ENCODE measurements at regions not wholly inside any gene's neighbourhood (a gene's known extent, or its start where the extent isn't known, plus 50 kb on each side); places are given as distances from the start of the nearest gene placed in this dataset.

GRCh38 chr17:62160816-62161215 lies 95.7 kb upstream of the MED13 start:
- Histone ChIP-seq H3K4me1 (peaks cover 0 to 16% (median 2%) of the 10 kb centered on the region in 4 donors), H3K27ac (no peak overlapping the region), H3K36me3 (no peaks in the 10 kb centered on the region), H3K9me3 (no peaks in the 10 kb centered on the region), H3K27me3 (no peaks in the 10 kb centered on the region), H3K4me3 (no peak overlapping the region)
- DNase-seq, result no peak
- TF ChIP-seq POLR2A (IDR thresholded peaks at IDR 0.05), result no peak
- TF ChIP-seq, protein P1, sequence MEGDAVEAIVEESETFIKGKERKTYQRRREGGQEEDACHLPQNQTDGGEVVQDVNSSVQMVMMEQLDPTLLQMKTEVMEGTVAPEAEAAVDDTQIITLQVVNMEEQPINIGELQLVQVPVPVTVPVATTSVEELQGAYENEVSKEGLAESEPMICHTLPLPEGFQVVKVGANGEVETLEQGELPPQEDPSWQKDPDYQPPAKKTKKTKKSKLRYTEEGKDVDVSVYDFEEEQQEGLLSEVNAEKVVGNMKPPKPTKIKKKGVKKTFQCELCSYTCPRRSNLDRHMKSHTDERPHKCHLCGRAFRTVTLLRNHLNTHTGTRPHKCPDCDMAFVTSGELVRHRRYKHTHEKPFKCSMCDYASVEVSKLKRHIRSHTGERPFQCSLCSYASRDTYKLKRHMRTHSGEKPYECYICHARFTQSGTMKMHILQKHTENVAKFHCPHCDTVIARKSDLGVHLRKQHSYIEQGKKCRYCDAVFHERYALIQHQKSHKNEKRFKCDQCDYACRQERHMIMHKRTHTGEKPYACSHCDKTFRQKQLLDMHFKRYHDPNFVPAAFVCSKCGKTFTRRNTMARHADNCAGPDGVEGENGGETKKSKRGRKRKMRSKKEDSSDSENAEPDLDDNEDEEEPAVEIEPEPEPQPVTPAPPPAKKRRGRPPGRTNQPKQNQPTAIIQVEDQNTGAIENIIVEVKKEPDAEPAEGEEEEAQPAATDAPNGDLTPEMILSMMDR (IDR thresholded peaks at IDR 0.05), result no peak

- Histone ChIP-seq H3K27me3 (no peaks in the 10 kb centered on the region), H3K9me3 (no peaks in the 10 kb centered on the region), H3K27ac (no peak overlapping the region), H3K4me1 (peaks cover 0 to 8% (median 2%) of the 10 kb centered on the region in 4 donors), H3K36me3 (no peaks in the 10 kb centered on the region), H3K4me3 (no peak overlapping the region)
- DNase-seq, result no peak
- TF ChIP-seq, protein P1 (IDR thresholded peaks at IDR 0.05), result no peak
- no peak for TF ChIP-seq POLR2A (IDR thresholded peaks at IDR 0.05)
These were observed 94.9 kb upstream of the MED13 start for GRCh38 chr17:62159994-62160393.

DNA sequence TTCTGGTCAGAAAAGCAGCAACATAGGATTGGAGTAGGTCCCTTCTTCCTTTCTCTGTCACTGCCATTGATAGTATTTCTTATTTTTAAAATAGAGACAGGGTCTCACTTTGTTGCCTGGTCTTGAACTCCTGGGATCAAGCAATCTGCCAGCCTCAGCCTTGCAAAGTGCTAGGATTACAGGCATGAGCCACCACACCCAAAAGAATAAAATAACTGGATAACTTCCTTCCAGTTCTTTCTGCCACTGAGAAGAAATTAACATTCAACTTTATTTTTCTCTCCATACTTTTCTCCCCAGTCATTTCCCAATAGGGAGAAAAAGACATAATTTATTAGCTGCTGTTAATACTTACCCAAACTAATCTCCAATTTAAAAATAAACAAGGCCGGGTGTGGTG lies 91.9 kb upstream of the MED13 start:
- no peaks in the 10 kb centered on the region for H3K9me3 ChIP-seq
- no peaks in the 10 kb centered on the region for H3K36me3 ChIP-seq
- no peaks in the 10 kb centered on the region for H3K4me1 ChIP-seq

GRCh38 chr17:62154909-62155308 lies 89.8 kb upstream of the MED13 start:
- Histone ChIP-seq H3K27ac (no peak overlapping the region), H3K9me3 (no peaks in the 10 kb centered on the region), H3K4me1 (no peaks in the 10 kb centered on the region), H3K36me3 (no peaks in the 10 kb centered on the region), H3K4me3 (no peak overlapping the region), H3K27me3 (no peaks in the 10 kb centered on the region)
- no peak for TF ChIP-seq POLR2A (IDR thresholded peaks at IDR 0.05)
- TF ChIP-seq, protein P1 (IDR thresholded peaks at IDR 0.05), result no peak
- DNase-seq, result no peak

More for the DNA sequence above, 91.9 kb upstream of the MED13 start:
- no peaks in the 10 kb centered on the region for H3K27me3 ChIP-seq
- TF ChIP-seq, protein P1 (IDR thresholded peaks at IDR 0.05), result no peak
- no peak for TF ChIP-seq POLR2A (IDR thresholded peaks at IDR 0.05)
- no peak overlapping the region for H3K27ac ChIP-seq
- H3K4me3 ChIP-seq, result no peak overlapping the region
- no peak for DNase-seq

DNA sequence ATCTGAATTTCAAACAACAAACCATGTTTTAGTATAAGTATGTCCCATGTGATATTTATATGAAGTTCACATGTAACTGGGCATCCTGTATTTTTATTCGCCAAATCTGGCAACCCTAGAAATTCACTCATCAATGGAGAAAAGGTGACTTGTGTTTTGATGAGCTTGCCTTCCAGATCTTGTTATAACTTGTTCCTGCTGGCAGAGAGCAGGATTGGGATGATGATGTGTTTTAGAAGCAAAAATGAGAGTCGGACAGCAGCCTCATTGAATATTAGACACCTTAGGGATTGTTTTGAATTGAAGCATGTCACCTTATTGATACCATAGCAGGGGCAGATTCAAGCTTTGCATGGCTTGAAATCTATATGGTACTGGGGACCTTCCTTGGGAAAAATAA lies 85.4 kb upstream of the MED13 start:
- H3K36me3 ChIP-seq, result no peaks in the 10 kb centered on the region
- H3K27me3 ChIP-seq, result no peaks in the 10 kb centered on the region
- no peaks in the 10 kb centered on the region for H3K9me3 ChIP-seq
- no peaks in the 10 kb centered on the region for H3K4me1 ChIP-seq
- no peak overlapping the region for H3K27ac ChIP-seq
- no peak overlapping the region for H3K4me3 ChIP-seq
- DNase-seq, result no peak
- TF ChIP-seq, protein P1 (IDR thresholded peaks at IDR 0.05), result no peak
- TF ChIP-seq POLR2A (IDR thresholded peaks at IDR 0.05), result no peak

DNA sequence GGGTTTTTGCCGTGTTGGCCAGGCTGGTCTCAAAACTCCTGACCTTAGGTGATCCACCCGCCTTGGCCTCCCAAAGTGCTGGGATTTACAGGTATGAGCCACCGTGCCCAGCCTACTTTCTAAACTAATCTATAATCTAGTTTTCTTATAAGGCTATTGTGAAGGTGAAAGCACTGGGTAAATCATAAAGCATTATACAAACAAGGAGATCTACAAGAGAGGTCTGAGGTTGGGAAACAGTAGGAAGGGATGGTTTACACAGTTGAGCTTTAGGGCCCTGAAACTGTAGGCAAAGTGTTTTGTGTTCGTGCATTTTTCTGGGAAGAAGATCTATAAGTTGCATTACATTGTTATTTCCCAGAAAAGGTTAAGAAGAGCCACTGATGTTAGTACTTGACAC lies 84.9 kb upstream of the MED13 start:
- Histone ChIP-seq H3K27ac (no peak overlapping the region), H3K4me3 (no peak overlapping the region), H3K9me3 (no peaks in the 10 kb centered on the region), H3K4me1 (no peaks in the 10 kb centered on the region), H3K27me3 (no peaks in the 10 kb centered on the region), H3K36me3 (no peaks in the 10 kb centered on the region)
- TF ChIP-seq POLR2A (IDR thresholded peaks at IDR 0.05), result no peak
- TF ChIP-seq, protein P1 (IDR thresholded peaks at IDR 0.05), result no peak
- no peak for DNase-seq
